RWPE1 (cell line): ENCODE measurements at regions not wholly inside any gene's neighbourhood (a gene's known extent, or its start where the extent isn't known, plus 50 kb on each side); places are given as distances from the start of the nearest gene placed in this dataset.

Experiments
- CTCF ChIA-PET: fragments of 350-600 bp; sonication (Branson Sonifier 250); formaldehyde crosslinking; extraction: SDS; loops from one replicate; lab custom pipeline; 2021; lab: Yijun Ruan, JAX
- POLR2A ChIA-PET: fragments of 400-600 bp; formaldehyde crosslinking; extraction: SDS; loops from one replicate; lab custom pipeline; 2020; ENCODE audit warnings: antibody characterized with exemption; ENCODE audit not compliant: low non-redundant PET; lab: Yijun Ruan, JAX
- DNase-seq: peaks from one replicate; pipeline ENCODE4 v3.0.0; 2012; ENCODE audit warnings: low spot score
- H3K27ac ChIP-seq: fragments of 450-650 bp; 2 replicates; pipeline ENCODE4 v1.5.1; 2017
- TF ChIP-seq, protein P1 (sequence below): fragments of 450-650 bp; conservative IDR thresholded peaks from 2 replicates; pipeline ENCODE4 v1.5.1; 2017; ENCODE audit warnings: low read depth, mild to moderate bottlenecking

DNA sequence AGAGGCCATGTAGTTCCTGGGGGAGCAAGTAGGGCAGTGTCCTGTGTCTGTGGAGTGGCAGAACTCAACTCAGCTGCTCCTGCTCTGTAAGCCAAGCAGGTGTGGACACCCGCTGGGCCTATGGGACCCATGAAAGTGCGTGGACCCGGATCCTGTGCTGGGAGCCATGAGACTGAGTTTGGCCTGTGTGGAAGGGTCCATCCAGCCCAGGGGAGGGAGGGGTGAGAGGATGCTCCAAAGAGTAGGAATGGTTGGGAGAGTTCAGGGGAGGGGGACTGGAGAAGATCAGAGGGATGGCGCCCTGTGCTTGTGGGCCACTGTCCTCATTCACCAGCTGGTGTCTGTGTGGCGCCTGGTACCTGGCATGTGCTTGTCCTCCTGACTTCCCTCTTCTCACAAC is 226.4 kb upstream of the HS6ST1 start:
- no peak overlapping the region for H3K27ac ChIP-seq
- ChIA-PET CTCF (no interaction called here), POLR2A (no interaction called here)
- TF ChIP-seq, protein P1, sequence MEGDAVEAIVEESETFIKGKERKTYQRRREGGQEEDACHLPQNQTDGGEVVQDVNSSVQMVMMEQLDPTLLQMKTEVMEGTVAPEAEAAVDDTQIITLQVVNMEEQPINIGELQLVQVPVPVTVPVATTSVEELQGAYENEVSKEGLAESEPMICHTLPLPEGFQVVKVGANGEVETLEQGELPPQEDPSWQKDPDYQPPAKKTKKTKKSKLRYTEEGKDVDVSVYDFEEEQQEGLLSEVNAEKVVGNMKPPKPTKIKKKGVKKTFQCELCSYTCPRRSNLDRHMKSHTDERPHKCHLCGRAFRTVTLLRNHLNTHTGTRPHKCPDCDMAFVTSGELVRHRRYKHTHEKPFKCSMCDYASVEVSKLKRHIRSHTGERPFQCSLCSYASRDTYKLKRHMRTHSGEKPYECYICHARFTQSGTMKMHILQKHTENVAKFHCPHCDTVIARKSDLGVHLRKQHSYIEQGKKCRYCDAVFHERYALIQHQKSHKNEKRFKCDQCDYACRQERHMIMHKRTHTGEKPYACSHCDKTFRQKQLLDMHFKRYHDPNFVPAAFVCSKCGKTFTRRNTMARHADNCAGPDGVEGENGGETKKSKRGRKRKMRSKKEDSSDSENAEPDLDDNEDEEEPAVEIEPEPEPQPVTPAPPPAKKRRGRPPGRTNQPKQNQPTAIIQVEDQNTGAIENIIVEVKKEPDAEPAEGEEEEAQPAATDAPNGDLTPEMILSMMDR: no peak
- no peak for DNase-seq

DNA sequence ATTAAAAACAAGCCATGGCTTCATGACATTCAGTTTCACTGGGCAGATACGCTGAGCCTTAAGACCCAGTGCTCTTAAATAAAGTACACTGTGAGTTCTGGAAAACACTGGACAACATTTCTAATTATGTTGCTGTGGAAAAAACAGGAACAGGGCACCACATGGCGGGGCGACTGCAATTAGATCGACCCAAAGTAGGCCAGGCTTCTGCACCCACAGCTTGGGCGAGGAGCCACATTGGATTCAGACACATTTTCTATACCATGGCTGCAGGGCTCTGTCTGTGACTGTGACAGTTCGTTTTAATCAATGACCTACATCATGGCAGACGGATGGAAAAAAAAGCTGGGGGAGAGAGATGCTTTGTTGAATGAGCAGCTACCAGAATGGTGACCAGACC is 227.2 kb upstream of the HS6ST1 start:
- TF ChIP-seq, protein P1: no peak
- ChIA-PET POLR2A (no interaction called here), CTCF (no interaction called here)
- no peak overlapping the region for H3K27ac ChIP-seq
- DNase-seq: no peak

DNA sequence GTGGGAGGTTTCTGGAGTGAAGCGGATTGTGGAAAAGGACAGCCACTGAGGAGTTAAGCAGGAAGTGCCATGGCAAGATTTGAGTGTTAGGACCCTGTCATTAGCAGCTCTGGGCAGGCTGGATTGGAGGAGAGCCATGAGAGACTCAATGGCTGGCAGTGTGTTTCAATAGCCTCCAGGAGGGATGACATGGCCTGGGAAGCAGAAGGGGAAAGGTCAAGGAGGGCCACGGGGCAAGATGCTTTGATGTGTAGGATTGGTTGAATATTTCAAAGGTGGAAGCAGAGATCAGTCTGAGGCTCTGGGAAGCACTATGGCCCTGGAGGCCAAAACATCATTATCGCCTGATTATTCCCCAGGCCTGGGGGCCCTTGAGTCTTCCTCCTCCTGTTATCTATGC is 229.0 kb upstream of the HS6ST1 start:
- TF ChIP-seq, protein P1: no peak
- H3K27ac ChIP-seq: no peak overlapping the region
- ChIA-PET POLR2A (no interaction called here), CTCF (no interaction called here)
- DNase-seq: no peak

DNA sequence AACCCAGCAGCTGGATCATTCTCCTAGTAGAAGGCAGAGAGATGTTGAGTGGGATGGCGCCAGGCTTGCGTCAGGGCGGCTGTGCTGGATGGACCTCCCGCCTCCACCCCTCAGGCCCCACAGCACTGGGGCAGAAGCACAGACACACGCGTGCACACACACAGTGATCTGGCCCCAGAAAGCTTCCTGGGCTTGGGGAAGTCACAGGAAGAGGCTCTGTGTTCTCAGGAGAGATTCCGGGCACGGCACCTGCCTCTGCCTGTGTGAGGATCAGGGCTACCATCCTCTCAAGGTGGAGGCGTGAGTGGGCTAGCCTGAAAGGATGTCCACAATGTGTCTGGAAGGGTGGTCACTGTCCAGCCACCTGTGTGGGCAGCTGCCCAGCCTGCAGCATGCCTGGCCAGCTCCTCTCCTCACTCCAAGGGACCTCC is 229.8 kb upstream of the HS6ST1 start:
- no peak for DNase-seq
- H3K27ac ChIP-seq: no peak overlapping the region
- POLR2A ChIA-PET: no interaction called here
- TF ChIP-seq, protein P1: no peak
- CTCF ChIA-PET: no interaction called here

DNA sequence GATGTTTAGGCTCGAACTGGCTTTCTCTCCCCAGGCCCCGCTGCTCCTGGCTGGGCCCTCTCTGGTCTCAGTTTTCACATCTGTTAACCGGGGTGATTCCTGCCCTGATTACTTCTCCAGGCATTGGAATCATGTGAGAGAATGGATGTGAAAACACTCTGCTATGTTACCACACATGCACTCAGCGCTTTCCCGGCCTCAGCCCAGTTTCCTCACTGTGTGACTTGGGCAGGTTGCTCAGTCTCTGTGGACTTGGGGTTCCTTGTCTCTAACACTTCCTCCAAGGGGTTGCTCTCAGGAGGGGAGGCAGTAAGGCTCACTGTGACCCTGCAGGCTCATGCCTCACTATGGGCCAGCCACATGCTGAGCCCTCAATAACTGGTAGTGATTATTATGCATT is 230.4 kb upstream of the HS6ST1 start:
- H3K27ac ChIP-seq: no peak overlapping the region
- CTCF ChIA-PET: no interaction called here
- TF ChIP-seq, protein P1: no peak
- POLR2A ChIA-PET: no interaction called here
- DNase-seq: no peak

DNA sequence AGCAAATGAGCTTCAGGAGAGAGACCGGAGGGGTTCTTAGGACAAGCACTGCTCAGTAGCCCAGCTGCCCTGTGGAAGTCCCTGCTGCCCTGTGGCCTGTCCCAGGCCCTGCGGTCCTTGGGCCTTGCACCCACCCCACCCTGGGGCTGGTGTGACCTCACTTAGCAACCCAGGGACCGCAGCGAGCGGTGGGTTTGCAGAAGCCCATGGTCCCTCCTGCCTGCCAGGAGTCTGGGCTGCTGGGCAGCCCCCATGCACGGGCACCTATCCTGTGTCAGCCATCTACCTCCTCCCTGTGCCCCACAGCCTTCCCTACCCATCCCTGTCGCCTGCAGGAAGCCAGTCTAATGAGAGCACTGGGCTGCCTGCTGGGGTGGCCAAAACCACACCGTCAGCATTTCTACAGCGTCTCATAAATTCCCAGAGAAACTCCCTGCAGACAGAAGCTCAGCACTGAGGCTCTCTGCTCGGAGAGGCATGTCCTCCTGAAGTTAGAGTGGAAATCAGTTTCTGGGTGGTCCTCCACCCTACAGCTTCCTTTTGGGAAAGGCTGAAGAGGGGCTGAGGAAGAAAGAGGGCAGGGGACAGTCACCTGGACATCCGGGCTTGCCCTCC is 231.1 kb upstream of the HS6ST1 start:
- H3K27ac ChIP-seq: no peak overlapping the region
- ChIA-PET POLR2A (no interaction called here), CTCF (no interaction called here)
- no peak for DNase-seq
- TF ChIP-seq, protein P1: no peak
